GM23248 (cell line): ENCODE measurements at regions not wholly inside any gene's neighbourhood (a gene's known extent, or its start where the extent isn't known, plus 50 kb on each side); places are given as distances from the start of the nearest gene placed in this dataset.

ENCODE experiments used
- EZH2 ChIP-seq: fragments of 200-600 bp; sonication (generic); IDR thresholded peaks from 2 replicates; pipeline ENCODE4 v1.6.1; 2018; ENCODE audit warnings: antibody characterized with exemption, mild to moderate bottlenecking; ENCODE audit not compliant: insufficient read depth, poor library complexity, severe bottlenecking
- EZH2phosphoT487 ChIP-seq: fragments of 200-600 bp; sonication (generic); IDR thresholded peaks from 2 replicates; pipeline ENCODE4 v1.6.1; 2018; ENCODE audit warnings: antibody characterized with exemption, moderate library complexity, mild to moderate bottlenecking, low read depth; ENCODE audit not compliant: insufficient read depth

- no peak for TF ChIP-seq EZH2
- no peak for TF ChIP-seq EZH2phosphoT487
These were observed 549.8 kb downstream of the NSUN3 start for GRCh38 chr3:94612631-94613030.
